K562 (cell line): ENCODE measurements at regions not wholly inside any gene's neighbourhood (a gene's known extent, or its start where the extent isn't known, plus 50 kb on each side); places are given as distances from the start of the nearest gene placed in this dataset.

Source experiments
- ATAC-seq: fragments of 200-7000 bp; cut with Tn5 transposase; 3 replicates; pipeline ENCODE4 v1.9.1; 2020; ENCODE audit warnings: moderate library complexity
- BruUV-seq: library from RNA; stranded (reverse); fragments of 400-500 nt; replicated peaks from 2 replicates; lab custom pipeline; 2021; lab: Mats Ljungman, UMichigan
- CTCF ChIA-PET: fragments of 300-600 bp; formaldehyde crosslinking; extraction: SDS; loops from one replicate; lab custom pipeline; 2021; ENCODE audit warnings: low intra/inter-chr PET ratio; lab: Yijun Ruan, JAX
- POLR2A ChIA-PET: fragments of 300-600, 350-650 bp; sonication (Branson Sonifier 250); formaldehyde crosslinking; extraction: SDS; loops from one replicate; lab custom pipeline; 2021; ENCODE audit warnings: antibody characterized with exemption, inconsistent platforms; lab: Yijun Ruan, JAX
- DNase-seq, 4 experiments: peaks; one replicate each; pipeline versions ENCODE4 v3.0.0 to v3.0.0-alpha.2; 2011 to 2018; ENCODE audit warnings: low spot score in 3 of 4, mixed read lengths in 3 of 4; ENCODE audit errors: extremely low read depth in 1 of 4
- FAIRE-seq: peaks from 2 replicates; lab custom pipeline; 2011; peaks lifted over from hg19 to GRCh38; lab: Jason Lieb, UNC
- H2AFZ ChIP-seq: 2 replicates; pipeline ENCODE4 v1.6.0; 2011; ENCODE audit warnings: low read depth, low read length, control low read depth, inconsistent platforms
- H3K27ac ChIP-seq: fragments of 200-600 bp; 3 replicates; pipeline ENCODE4 v1.8.0; 2011; ENCODE audit warnings: low read depth, mild to moderate bottlenecking, control low read depth, inconsistent platforms, low read length, moderate library complexity, mixed read lengths; ENCODE audit errors: extremely low read depth
- H3K27me3 ChIP-seq, 2 experiments: fragments of 300-600 bp in 1 of 2; 2 replicates in 1 of 2; 3 replicates in 1 of 2; pipeline versions ENCODE4 v1.6.0 to v1.8.0; 2011; ENCODE audit warnings: inconsistent platforms in 2 of 2, low read length in 2 of 2, mild to moderate bottlenecking in 1 of 2, mixed read lengths in 1 of 2, moderate library complexity in 1 of 2; ENCODE audit not compliant: control insufficient read depth in 2 of 2, insufficient read depth in 2 of 2
- H3K36me3 ChIP-seq: fragments of 300-600 bp; 3 replicates; pipeline ENCODE4 v1.8.0; 2011; ENCODE audit warnings: mild to moderate bottlenecking, low read length, inconsistent platforms; ENCODE audit not compliant: control insufficient read depth, insufficient read depth
- H3K4me1 ChIP-seq, 2 experiments: fragments of 200-600 bp in 1 of 2; replicated peaks in 1 of 2; 2 replicates in 1 of 2; 3 replicates in 1 of 2; pipeline versions ENCODE4 v1.5.1 to v1.8.0; 2011; ENCODE audit warnings: inconsistent platforms in 2 of 2, low read length in 2 of 2, mild to moderate bottlenecking in 1 of 2, mixed read lengths in 1 of 2, moderate library complexity in 1 of 2; ENCODE audit not compliant: control insufficient read depth in 2 of 2, insufficient read depth in 2 of 2
- H3K4me2 ChIP-seq: 2 replicates; pipeline ENCODE4 v1.6.1; 2011; ENCODE audit warnings: low read length, control low read depth, inconsistent platforms, mixed read lengths; ENCODE audit not compliant: insufficient read depth
- H3K4me3 ChIP-seq: fragments of 200-600 bp; sonication (generic), shearing (Covaris generic); 2 replicates; pipeline ENCODE4 v1.5.1; 2016; ENCODE audit warnings: control low read depth, inconsistent platforms
- H3K79me2 ChIP-seq: fragments of 200-600 bp; 3 replicates; pipeline ENCODE4 v1.8.0; 2011; ENCODE audit warnings: low read length, inconsistent platforms; ENCODE audit not compliant: control insufficient read depth, insufficient read depth
- H3K9ac ChIP-seq, 2 experiments: 2 replicates each; pipeline versions ENCODE4 v1.6.0 to v1.6.1; 2011; ENCODE audit warnings: low read depth in 2 of 2, low read length in 2 of 2, control low read depth in 1 of 2, inconsistent platforms in 1 of 2, mild to moderate bottlenecking in 1 of 2, mixed read lengths in 1 of 2; ENCODE audit not compliant: insufficient read depth in 1 of 2
- H3K9me1 ChIP-seq: one replicate; pipeline ENCODE4 v1.6.0; 2011; ENCODE audit warnings: inconsistent platforms, mild to moderate bottlenecking, low read length, moderate library complexity; ENCODE audit not compliant: control insufficient read depth, insufficient read depth
- H3K9me3 ChIP-seq: replicated peaks from 2 replicates; pipeline ENCODE4 v1.5.1; 2011; ENCODE audit warnings: low read depth, low read length, inconsistent platforms; ENCODE audit not compliant: control insufficient read depth, insufficient read depth
- H4K20me1 ChIP-seq: replicated peaks from 2 replicates; pipeline ENCODE4 v1.6.1; 2011; ENCODE audit warnings: low read length, inconsistent platforms, mixed read lengths; ENCODE audit not compliant: control insufficient read depth, insufficient read depth
- CHAMP1 ChIP-seq: fragments of 450-650 bp; IDR thresholded peaks from 2 replicates; pipeline ENCODE4 v1.6.1; 2016; ENCODE audit warnings: mild to moderate bottlenecking
- GTF2E2 ChIP-seq: fragments of 200-800 bp; sonication (Bioruptor generic); IDR thresholded peaks from 2 replicates; pipeline ENCODE4 v1.6.1; 2016; ENCODE audit warnings: missing genetic modification characterization, missing compliant biosample characterization
- RHOXF2B ChIP-seq: fragments of 250-450 bp; sonication (Bioruptor Pico); conservative IDR thresholded peaks from 2 replicates; pipeline ENCODE4 v1.5.1; 2021
- whole genome bisulfite sequencing: fragments of 100-300 bp; shearing (Covaris generic); methylation state at CpG from one replicate; pipeline ENCODE4 v1.1.6; 2016; ENCODE audit warnings: low coverage, mixed read lengths; ENCODE audit not compliant: insufficient coverage; ENCODE audit errors: missing lambda C conversion rate; 5-methylcytosine and 5-hydroxymethylcytosine counted together
- in situ Hi-C: fragments of 300-500 bp; cut with MboI; formaldehyde crosslinking; loops from 4 replicates; pipeline ENCODE4 v1.15.0; 2018; ENCODE audit warnings: inconsistent platforms, mixed read lengths
- intact Hi-C: fragments of 100-400 bp; cut with micrococcal nuclease; formaldehyde crosslinking; loops from 2 replicates; pipeline ENCODE4 v1.14.2; 2022

- Histone ChIP-seq H3K9me1 (no peaks in the 10 kb centered on the region), H2AFZ (no peak overlapping the region), H3K36me3 (no peaks in the 10 kb centered on the region), H3K9ac (no peak overlapping the region), H3K4me2 (no peak overlapping the region), H4K20me1 (no peaks in the 10 kb centered on the region), H3K4me1 (no peaks in the 10 kb centered on the region), H3K79me2 (no peaks in the 10 kb centered on the region), H3K9me3 (no peaks in the 10 kb centered on the region), H3K27me3 (peaks cover 8 to 42% of the 10 kb centered on the region in 2 experiments; a peak in 3 of 5 replicates), H3K4me3 (no peak overlapping the region), H3K27ac (no peak overlapping the region)
- ChIA-PET CTCF (no interaction called here), POLR2A (interaction anchor here (1.0 to 1.8 kb wide), 3 partner anchors 8 to 11 kb away, joined by 3 to 6 read pairs (median 4); no protein-coding TSS in a partner anchor)
- in situ Hi-C loops (no loop called here), intact Hi-C loops (no loop called here)
- ATAC-seq (no peak), FAIRE-seq (no peak), DNase-seq (no peak)
- under 1% methylated on average over 6 of the region's 7 CpGs for WGBS
- no peak for TF ChIP-seq GTF2E2 (tag)
- no TSS peak for BruUV-seq
Measured at GRCh38 chr2:44051593-44052347, 56.0 kb upstream of the LRPPRC start.

GRCh38 chr2:44052584-44052983 is 56.8 kb upstream of the LRPPRC start:
- 13% methylated on average over 8 of the region's 8 CpGs for WGBS
- H3K36me3 ChIP-seq, result no peaks in the 10 kb centered on the region

More at GRCh38 chr2:44052584-44052983, 56.8 kb upstream of the LRPPRC start:
- no peak overlapping the region for H3K4me3 ChIP-seq
- intact Hi-C loops, result no loop called here
- no peaks in the 10 kb centered on the region for H3K4me1 ChIP-seq
- H3K79me2 ChIP-seq, result no peaks in the 10 kb centered on the region
- no peak for TF ChIP-seq CHAMP1
- TF ChIP-seq RHOXF2B (CRISPR knock-in tag), result no peak
- H3K9ac ChIP-seq, result no peak overlapping the region
- no peaks in the 10 kb centered on the region for H4K20me1 ChIP-seq
- in situ Hi-C loops, result no loop called here
- CTCF ChIA-PET, result no interaction called here
- POLR2A ChIA-PET, result interaction anchor here (1.0 to 1.8 kb wide), 3 partner anchors 8 to 11 kb away, joined by 3 to 6 read pairs (median 4); no protein-coding TSS in a partner anchor
- no peak overlapping the region for H3K27ac ChIP-seq
- peaks cover 8 to 37% of the 10 kb centered on the region in 2 experiments; a peak in 3 of 5 replicates for H3K27me3 ChIP-seq
- no peaks in the 10 kb centered on the region for H3K9me3 ChIP-seq
- no peaks in the 10 kb centered on the region for H3K9me1 ChIP-seq
- BruUV-seq, result no TSS peak
- H3K4me2 ChIP-seq, result no peak overlapping the region
- no peak overlapping the region for H2AFZ ChIP-seq
- no peak for DNase-seq
- no peak for ATAC-seq
- FAIRE-seq, result no peak
